HG03103 (cell line): ENCODE measurements at regions not wholly inside any gene's neighbourhood (a gene's known extent, or its start where the extent isn't known, plus 50 kb on each side); places are given as distances from the start of the nearest gene placed in this dataset.

Experiments used
- ATAC-seq: cut with Tn5 transposase; IDR thresholded peaks from one replicate; pipeline ENCODE4 v1.9.1; 2021; ENCODE audit warnings: low read depth; ENCODE audit not compliant: unreplicated experiment

DNA sequence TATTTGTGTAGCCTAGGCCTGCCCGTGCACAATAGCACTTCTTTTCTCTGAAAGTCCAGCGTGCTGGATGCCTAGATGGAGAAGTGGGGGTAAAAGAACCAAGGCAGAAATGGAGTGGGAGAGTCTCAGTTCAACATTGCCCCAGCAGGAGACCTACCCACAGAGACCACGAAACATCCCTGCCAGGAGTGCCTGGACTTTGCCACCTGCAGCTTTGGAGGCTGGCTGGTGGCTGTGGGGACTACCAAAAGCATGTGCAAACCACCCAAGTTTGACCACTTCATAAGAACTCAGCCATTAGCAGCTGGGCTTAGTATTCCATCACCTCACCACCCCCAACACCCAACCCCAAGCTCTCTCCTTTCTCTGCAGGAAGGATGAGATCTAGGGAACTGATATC is 416.9 kb upstream of the ID2 start:
- ATAC-seq, result no peak

DNA sequence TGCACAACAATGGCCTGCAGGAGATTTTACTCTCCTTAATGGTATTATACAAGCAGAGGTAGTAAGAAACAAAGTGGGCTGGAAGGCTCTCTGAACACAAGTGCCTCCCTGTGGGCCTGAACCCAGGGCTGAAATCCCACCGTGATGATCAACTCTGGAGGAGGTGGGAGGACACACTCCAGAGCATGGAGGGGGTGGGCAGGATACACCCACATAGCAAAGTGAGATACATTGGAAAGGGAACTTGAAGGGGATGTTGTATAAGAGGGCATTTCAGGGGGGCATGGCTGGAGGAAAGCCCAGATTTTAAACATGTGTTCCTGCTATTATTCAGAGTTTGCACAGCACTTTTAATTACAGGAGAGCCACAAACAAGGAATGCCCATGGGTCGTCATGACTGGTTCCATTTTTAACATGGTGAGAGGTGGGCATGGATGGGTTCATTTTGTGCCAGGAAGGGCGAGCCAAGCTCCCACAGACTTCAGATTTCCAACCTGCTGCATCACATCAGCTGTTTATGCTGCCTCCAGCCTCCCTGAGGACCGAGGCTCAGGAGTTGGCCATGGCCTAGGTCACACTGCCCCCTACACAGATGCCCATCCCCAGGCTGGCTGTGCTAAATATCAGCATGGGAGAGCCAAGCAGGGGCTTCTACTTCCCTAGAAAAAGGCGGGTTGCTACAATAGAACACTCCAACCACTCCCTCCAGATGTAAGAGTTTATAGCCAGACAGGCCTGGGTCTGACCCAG is 416.2 kb upstream of the ID2 start:
- no peak for ATAC-seq

DNA sequence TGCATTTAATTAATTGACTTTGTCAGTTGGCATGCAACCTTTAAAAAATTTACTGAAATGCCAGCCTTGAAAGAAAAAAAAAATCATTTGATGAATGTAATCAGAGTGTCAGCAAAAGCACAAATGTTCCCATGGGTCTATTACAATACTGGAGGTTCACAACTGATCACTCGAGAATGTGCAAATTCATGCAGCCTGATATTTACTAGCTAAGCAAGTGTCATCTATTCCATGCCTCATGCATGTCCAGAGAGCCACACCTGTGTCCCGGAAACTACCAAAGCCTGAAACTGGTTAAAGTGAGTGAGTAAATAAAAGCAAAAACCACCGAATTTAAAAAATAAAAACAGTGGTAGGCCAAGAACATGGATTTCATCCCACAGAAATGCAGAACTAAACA is 415.3 kb upstream of the ID2 start:
- no peak for ATAC-seq

DNA sequence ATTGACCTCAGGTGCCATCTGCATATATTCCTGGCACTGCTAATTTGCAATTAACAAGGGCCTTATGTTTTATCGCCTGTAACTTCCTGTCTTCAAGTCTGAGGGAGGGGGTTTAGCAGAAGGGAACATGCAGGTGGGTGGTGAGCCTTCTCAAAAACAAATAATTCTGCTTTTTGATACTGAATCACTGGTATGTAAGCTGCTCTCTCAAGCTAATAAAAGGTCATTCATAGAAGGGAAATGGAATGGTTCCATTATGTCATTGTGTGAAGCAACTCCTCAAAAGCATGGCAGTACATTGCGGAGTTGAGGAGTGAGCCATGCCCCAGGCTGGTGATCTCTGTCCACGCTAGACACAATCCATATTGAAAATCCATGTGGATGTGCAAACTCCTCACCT is 414.8 kb upstream of the ID2 start:
- no peak for ATAC-seq

DNA sequence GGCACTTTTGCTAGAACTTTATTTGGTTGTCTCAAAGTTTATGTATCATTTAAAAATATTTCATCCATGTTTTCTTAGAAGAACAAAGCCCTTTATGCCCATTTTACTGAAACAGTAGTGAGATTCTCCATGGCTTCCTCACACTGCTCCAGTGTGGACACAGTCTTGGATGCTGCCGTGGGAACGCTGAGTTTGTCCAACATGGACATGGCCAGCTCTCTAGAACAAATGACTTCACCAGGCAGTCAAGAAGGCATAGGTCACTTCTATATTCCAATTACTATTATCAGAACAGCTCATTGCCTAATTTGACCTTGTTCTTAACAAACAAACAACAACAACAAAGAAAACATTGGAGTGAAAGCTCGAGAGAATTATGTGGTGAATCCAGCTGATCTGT is 414.1 kb upstream of the ID2 start:
- ATAC-seq, result no peak

DNA sequence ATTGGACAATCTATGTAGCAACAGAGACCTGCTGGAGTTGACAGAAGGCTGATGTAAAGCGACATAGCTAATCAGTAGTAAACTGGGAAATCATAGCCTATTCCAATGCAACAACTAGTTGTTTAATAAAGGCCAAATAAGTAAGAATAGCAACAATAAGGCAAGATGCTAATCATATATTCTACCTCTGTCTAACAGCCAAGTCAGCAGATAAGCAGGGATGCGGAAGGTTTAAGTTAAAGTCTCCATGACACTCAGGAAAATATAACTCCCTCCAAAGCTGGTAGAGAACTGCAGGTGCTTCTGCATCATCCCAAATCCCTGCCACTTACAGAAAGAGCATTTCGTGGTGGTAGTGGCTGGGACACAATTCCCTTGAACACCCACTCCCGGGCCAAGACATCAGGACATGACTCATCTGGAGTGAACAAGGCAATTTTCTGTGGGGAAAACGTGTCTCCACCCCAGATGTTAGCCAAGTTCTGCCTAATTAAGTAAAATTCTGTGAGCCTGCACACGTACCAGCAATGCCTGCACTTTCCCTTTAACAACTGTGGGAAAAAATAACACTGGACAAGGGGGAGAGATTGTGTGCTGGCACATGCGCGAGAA is 413.6 kb upstream of the ID2 start:
- no peak for ATAC-seq

DNA sequence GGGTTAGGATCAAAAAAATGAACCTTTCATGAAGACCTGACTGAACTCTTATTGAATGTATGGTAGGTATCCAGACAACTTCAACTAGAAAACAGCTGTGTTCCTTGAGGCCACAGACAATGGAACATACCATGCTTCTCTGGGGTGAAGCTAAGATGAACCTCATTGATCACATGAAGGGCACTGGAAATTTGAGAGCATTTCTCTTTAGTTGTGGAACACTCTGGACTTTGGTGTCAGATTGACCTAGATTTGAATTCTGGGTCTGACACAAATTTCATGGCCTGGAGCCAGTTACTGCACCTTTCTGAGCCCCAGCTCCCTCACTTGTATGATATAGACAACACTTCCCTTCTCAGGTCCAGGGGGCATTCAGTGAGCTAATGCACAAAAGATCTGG is 411.2 kb upstream of the ID2 start:
- no peak for ATAC-seq

DNA sequence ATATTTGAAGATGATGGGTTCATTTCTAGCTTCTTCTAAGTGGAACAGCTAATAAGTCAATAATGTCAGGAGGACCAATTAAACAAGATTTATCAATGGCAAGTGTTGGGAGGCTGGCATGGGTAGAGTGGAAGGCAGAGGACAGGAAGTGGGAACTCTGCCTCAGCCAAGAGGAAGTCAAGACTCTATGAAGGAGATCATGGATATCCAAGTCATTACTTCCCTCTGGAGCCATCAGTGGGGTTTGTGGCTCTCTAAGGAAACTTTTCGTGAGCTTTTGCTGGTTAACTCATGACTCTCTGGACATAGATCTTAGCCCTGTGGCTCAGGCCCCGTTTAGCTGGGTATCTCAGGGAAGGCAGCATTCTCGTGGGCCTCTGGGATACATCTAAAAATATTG is 410.4 kb upstream of the ID2 start:
- ATAC-seq, result no peak

DNA sequence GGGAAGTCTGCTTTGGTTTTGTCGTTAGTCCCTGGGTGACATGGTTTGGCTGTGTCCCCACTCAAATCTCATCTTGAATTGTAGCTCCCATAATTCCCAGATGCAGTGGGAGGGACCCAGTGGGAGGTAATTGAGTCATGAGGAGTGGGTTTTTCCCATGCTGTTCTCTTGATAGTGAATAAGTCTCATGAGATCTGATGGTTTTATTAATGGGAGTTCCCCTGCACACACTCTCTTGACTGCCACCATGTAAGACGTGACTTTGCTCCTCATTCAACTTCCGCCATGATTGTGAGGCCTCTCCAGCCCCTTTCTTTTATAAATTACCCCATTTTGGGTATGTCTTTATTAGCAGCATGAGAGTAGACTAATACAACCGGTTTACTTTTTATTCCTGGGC is 405.8 kb upstream of the ID2 start:
- no peak for ATAC-seq

DNA sequence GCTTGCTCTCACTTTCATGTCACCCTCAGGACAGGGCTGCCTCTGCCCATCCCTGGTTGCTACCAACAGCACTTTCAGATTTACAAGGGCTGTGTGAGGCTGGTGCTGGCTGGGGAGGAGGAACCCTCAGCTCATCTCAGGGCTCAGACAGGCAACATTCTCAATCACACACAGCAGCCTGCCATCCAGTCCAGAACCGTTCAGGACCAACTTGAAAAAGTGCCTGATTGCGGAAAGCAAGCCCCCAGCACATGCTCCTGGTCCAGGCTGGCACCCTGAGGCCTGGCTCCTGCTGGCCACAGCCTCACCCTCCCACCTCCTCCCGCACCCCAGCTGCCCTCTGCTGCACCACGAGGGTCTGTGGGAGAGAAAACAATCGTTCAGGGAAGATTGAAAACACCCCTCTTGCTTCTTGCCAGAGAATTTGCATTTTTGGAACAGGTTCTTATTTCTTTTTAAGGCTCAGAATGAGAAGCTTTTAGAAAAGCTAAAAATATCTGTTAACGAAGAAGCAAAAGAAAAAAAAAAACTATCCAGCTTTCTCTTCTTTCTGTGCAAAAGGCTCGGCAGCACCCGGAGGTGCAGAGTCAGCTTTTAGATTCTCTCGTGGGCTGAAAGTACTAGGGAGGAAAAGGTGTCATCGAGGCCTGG is 403.8 kb upstream of the ID2 start:
- ATAC-seq, result no peak

DNA sequence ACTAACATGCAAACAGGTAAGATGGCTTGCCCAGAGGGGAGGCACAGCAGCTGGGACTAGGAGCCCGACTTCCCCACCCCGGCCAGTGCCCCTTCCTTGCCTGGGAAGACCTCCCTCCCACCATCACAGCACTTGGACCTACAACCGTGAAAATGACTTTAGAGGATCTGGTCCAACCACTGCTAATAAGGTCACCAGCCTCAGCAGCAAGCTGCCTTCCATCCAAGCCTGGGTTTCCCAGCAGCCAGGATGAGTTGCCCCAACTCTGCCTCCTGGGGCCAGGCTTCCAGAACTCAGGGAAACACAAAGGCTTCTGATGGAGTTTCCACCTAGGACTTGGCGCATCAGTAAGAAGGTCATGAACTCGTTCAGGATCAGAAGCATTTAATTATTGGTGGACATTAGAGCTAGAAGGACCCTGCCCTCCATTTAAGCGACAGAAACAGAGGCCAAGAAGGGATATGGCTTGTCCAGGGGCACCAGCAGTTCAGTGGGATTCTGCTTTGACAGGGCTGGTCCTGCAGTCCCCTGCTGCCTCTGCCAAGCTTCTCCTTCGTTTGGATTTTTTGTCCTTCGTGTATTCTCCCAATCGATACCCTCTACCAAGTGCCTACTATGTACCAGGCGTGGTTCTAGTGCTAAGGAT is 403.0 kb upstream of the ID2 start:
- ATAC-seq, result no peak

DNA sequence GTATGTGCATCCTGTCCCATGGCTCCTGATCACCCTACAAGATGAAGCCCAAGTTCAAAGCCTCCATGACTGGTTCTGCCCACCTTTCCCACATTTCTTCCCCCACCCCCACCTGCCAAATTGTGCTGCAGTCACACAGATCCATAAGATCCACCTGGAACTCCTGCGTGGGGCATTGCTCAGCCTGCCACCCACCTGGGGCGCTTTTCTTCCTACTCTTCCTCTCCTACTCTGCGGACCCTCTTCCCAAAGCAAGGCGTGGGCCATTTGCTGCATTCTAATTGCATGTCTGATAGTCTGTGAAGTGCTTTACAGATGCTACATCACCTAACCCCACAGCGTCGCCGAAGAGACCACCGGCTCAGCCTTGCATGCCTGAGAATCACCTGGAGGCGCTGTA is 402.4 kb upstream of the ID2 start:
- ATAC-seq, result no peak

DNA sequence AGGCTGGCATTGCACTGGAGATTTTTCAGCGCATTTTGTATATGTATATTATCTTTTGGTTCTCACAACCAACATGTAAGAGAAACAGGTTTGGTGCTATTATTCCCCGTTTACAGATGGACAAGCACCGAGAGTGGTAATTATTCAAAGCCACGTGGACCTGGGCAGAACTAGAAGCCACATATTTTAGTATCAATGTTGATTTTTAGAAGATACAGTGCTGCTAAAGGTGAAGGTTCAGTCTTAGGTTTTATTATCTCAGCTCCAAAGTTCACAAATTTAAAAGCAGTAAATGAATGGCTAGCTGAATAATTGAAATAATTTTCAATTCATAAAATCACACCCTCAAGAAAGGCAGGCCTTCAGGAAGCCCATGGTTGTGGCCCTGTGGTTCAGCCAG is 400.6 kb upstream of the ID2 start:
- ATAC-seq, result no peak

DNA sequence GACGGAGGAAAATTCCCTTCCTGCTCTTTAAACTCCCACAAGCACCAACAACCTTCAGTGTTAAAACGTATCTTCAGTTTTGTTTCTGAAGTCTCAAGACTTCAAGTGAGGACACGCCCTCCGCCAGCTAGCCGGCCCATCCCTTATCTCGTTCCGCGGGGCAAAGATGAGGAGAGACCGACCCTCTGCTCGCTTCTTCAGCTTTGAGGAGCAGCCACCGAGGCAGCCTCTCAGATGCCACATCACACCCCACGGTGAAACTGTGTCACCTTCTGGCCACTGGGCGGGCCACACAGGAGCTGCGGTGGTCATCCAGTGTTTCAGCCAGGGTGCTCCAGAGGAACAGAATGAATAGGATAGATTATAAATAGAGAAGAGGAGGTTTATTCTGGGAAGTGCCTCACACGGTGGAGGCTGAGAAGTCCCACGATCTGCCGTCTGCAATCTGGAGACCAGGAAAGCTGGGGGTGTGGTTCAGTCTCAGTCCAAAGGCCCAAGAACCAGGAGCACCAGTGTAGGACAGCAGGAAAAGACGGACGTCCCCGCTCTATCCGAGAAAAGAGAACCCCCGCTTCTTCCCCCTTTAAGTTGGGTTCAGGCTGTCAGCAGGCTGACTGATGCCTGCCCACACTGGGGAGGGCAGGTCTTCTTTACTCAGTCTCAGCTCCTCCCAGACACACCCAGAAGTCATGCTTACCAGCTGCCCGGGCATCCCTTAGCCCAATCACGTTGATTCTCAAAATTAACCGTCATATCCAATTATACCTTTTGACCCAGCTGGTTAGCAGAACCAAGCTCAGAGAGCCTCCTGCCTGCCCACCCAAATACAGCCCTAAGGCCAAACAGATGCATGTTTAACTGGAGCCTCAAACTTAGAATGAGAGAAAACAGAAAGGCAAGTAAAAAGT is 399.7 kb upstream of the ID2 start:
- no peak for ATAC-seq

DNA sequence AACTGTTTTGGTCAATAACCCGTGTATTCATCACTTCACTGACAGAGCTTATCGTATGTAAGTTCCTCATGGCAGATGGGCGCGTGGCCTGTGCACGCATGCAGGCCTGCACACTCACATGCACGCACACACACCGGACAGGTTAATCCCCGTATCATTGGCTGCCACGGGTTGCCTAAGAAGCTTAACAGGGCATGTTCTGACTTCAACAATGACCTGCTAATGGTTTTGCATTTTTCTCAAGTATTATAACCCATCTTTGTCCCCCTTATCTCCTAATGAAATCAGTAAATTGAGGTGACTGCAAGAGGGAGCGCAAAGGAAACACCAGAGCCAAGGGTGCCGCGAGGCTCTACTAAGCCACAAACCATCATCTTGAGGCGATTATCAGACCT is 399.0 kb upstream of the ID2 start:
- ATAC-seq, result no peak

DNA sequence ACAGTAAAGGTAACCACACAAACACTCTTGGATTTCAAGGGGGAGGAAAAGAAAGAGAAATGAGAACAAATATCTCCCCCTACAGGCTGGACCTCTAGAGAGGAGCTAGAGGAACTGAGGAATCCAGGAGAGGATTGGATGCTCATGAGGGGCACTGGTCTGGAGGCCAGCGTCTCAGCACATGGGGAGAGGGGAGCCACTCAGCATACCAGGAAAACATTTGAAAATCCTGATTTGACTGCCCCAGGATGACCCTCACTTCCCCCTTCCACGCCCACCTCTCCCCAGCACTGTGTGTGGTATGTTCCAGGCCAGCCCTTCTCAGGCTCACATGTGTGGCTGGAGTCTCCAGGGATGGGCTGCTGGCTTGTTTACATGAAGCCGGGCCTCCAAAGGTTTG is 396.8 kb upstream of the ID2 start:
- no peak for ATAC-seq

DNA sequence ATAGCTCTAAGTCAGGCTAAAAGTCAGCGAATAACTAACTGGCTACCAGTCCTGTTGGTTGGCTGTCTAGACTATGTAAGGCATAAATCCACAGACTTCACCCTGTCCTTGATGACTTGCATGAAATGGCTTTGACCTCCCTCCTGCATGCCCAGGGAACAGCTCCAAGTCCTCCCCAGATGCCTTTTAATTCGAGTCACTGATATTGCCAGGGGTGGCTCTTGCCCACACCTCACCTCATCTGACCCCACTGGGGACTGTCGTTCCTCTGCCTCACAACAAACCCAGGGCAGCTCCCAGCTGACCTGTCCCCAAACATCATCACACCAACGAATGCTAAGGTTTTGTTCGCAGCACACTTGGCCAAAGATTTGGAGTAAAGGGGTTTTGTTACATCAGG is 396.0 kb upstream of the ID2 start:
- no peak for ATAC-seq

DNA sequence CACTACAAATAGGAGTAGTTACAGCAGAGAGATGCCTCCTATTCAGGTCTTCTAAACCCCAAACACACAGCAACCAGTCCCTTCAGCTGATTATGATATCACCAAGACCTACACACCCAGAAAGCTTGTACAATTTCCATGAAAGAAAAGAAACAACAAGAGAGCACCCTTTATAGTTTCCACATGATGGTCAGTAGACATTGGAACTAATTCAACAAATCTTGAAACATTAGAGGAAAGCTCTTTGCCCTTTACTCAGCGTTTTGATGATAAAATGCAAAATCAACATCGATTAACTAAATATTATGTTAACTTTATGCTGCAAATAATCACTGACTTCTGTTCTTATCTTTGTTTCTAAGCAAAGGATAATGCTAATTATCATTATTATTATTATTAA is 393.6 kb upstream of the ID2 start:
- no peak for ATAC-seq

DNA sequence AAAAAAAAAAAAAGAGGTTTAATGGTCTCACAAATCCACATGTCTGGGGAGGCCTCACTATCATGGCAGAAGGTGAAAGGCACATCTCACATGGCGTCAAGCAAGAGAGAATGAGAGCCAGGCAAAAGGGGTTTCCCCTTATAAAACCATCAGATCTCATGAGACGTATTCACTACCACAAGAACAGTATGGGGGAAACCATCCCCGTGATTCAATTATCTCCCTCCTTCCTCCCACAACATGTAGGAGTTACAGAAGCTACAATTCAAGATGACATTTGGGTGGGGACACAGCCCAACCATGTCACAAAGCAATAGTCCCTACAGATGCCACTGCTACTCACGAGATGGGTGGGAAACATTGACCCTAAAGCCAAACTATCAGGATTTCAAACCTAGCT is 392.7 kb upstream of the ID2 start:
- no peak for ATAC-seq

DNA sequence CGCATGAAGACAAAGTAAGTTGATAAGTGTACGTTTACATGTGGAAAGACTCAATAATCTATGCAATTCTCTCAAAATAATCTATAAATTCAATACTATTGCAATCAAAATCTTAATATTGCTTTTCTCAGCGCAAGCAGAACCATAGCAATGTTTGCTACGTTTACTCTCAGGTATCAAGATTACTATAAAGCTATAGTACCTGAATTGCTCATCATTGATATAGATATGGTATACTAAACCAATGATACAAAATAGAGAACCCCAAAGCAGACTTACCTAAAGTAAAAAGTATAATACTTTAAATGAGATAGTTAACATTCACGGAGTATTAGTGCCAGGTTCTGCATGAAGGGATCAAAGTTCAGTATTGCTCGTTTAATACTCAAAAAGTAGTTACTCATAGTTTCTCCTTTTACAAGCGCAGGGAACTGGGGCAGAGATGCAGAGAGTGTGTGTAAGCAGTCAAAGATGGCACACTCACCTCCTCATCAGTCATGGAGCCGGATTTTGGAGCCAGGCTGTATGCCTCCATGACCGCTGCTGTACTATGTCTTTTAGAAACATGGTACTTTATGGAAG is 391.0 kb upstream of the ID2 start:
- no peak for ATAC-seq
